K562 (cell line): ENCODE measurements at regions not wholly inside any gene's neighbourhood (a gene's known extent, or its start where the extent isn't known, plus 50 kb on each side); places are given as distances from the start of the nearest gene placed in this dataset.

Source experiments
- CHD7 ChIP-seq: fragments of 200-600 bp; sonication (generic); IDR thresholded peaks from one replicate; pipeline ENCODE4 v1.6.1; 2012; ENCODE audit warnings: mild to moderate bottlenecking, low read depth, low read length, inconsistent platforms
- DACH1 ChIP-seq: fragments of 450-650 bp; IDR thresholded peaks from 2 replicates; pipeline ENCODE4 v1.6.1; 2018; ENCODE audit not compliant: partially characterized antibody
- E4F1 ChIP-seq: fragments of 250-450 bp; sonication (Bioruptor Pico); IDR thresholded peaks from 2 replicates; pipeline ENCODE4 v1.5.0; 2021; ENCODE audit warnings: mild to moderate bottlenecking, borderline replicate concordance
- ELF4 ChIP-seq: fragments of 450-650 bp; formaldehyde crosslinking; IDR thresholded peaks from 2 replicates; pipeline ENCODE4 v1.4.0; 2022; ENCODE audit warnings: missing genetic modification characterization
- HDAC8 ChIP-seq: fragments of 450-650 bp; IDR thresholded peaks from 2 replicates; pipeline ENCODE4 v1.6.1; 2016; ENCODE audit warnings: mild to moderate bottlenecking, missing genetic modification characterization, moderate library complexity, missing compliant biosample characterization
- RFX1 ChIP-seq: fragments of 450-650 bp; IDR thresholded peaks from 2 replicates; pipeline ENCODE4 v1.6.1; 2016; ENCODE audit warnings: mild to moderate bottlenecking, moderate library complexity
- SAP30 ChIP-seq: fragments of 200-600 bp; sonication (generic); IDR thresholded peaks from 2 replicates; pipeline ENCODE4 v1.6.1; 2012; ENCODE audit warnings: borderline replicate concordance, low read depth, mild to moderate bottlenecking, moderate library complexity, low read length, control low read depth, inconsistent platforms; ENCODE audit not compliant: insufficient read depth, poor library complexity, severe bottlenecking
- SMARCA4 ChIP-seq: fragments of 450-650 bp; IDR thresholded peaks from 2 replicates; pipeline ENCODE4 v1.6.1; 2016
- TSC22D4 ChIP-seq: fragments of 450-650 bp; IDR thresholded peaks from 2 replicates; pipeline ENCODE4 v1.6.1; 2016; ENCODE audit warnings: missing genetic modification characterization, missing biosample characterization, control low read depth
- ZNF165 ChIP-seq: fragments of 250-450 bp; sonication (Bioruptor Pico); IDR thresholded peaks from 2 replicates; pipeline ENCODE4 v1.4.0; 2020; ENCODE audit warnings: borderline replicate concordance
- ZNF584 ChIP-seq: fragments of 200-800 bp; sonication (Bioruptor generic); IDR thresholded peaks from 2 replicates; pipeline ENCODE4 v1.6.1; 2016; ENCODE audit warnings: low read depth, mild to moderate bottlenecking, missing genetic modification characterization, missing compliant biosample characterization
- ZNF780A ChIP-seq: fragments of 250-450 bp; sonication (Bioruptor Pico); IDR thresholded peaks from 2 replicates; pipeline ENCODE4 v1.5.0; 2021; ENCODE audit warnings: mild to moderate bottlenecking

- no peak for TF ChIP-seq E4F1 (CRISPR knock-in tag)
- TF ChIP-seq ZNF584 (CRISPR knock-in tag) = no peak
- TF ChIP-seq ZNF780A (CRISPR knock-in tag) = no peak
- TF ChIP-seq ELF4 (CRISPR knock-in tag) = no peak
- TF ChIP-seq SMARCA4 = no peak
- TF ChIP-seq ZNF165 = no peak
- TF ChIP-seq SAP30 = no peak
- no peak for TF ChIP-seq DACH1
- TF ChIP-seq TSC22D4 (tag) = no peak
- TF ChIP-seq HDAC8 = no peak
- TF ChIP-seq CHD7 = no peak
- no peak for TF ChIP-seq RFX1
Measured at GRCh38 chr13:44141725-44142539, 231.7 kb upstream of the SERP2 start (continued).
